ENCODE measurements at regions not wholly inside any gene's neighbourhood (a gene's known extent, or its start where the extent isn't known, plus 50 kb on each side); places are given as distances from the start of the nearest gene placed in this dataset.

- no peaks in the 10 kb centered on the region for H4K20me1 ChIP-seq (ENCODE audit: control insufficient read depth, insufficient read depth, low read length, poor library complexity, severe bottlenecking)
- no peak overlapping the region for H3K9ac ChIP-seq (ENCODE audit: low read length)
- ATAC-seq (ENCODE audit: low read depth), result no peak
- no peak overlapping the region for H3K4me2 ChIP-seq (replicated peaks; ENCODE audit: low read depth, low read length, poor library complexity, severe bottlenecking)
- H3K27me3 ChIP-seq (replicated peaks in 1 of 4; ENCODE audit: control extremely low read depth in 1 of 4, control insufficient read depth in 3 of 4, insufficient read depth in 4 of 4, low read length in 3 of 4), result no peaks in the 10 kb centered on the region
- H2AFZ ChIP-seq (ENCODE audit: insufficient read depth, low read depth, low read length, poor library complexity, severe bottlenecking), result no peak overlapping the region
- H3K4me3 ChIP-seq (ENCODE audit: control extremely low read depth in 1 of 5, extremely low read depth in 1 of 5, insufficient read depth in 1 of 5, low read depth in 2 of 5, low read length in 4 of 5), result no peak overlapping the region
- no peaks in the 10 kb centered on the region for H3K4me1 ChIP-seq (ENCODE audit: control insufficient read depth in 2 of 2, insufficient read depth in 2 of 2, low read length in 2 of 2)
- no peaks in the 10 kb centered on the region for H3K36me3 ChIP-seq (replicated peaks in 1 of 2; ENCODE audit: control extremely low read depth in 1 of 2, control insufficient read depth in 1 of 2, extremely low read depth in 1 of 2, insufficient read depth in 2 of 2, low read length in 1 of 2)
- H3K9me3 ChIP-seq (ENCODE audit: control extremely low read depth in 1 of 3, control insufficient read depth in 2 of 3, insufficient read depth in 1 of 3, low read length in 2 of 3), result no peaks in the 10 kb centered on the region
- H3K27me3 Mint-ChIP-seq, result no peaks in the 10 kb centered on the region
- H3K27ac Mint-ChIP-seq, result no peak overlapping the region
- TF ChIP-seq EZH2 (IDR thresholded peaks at IDR 0.05; ENCODE audit: borderline replicate concordance, insufficient read depth, low read depth, low read length, poor library complexity, severe bottlenecking), result no peak
- no peak for TF ChIP-seq CTCF (IDR thresholded peaks at IDR 0.05)
- DNase-seq, result no peak
- no peak overlapping the region for H3K4me3 Mint-ChIP-seq
- no peaks in the 10 kb centered on the region for H3K4me1 Mint-ChIP-seq
- no peaks in the 10 kb centered on the region for H3K79me2 ChIP-seq (ENCODE audit: control insufficient read depth, insufficient read depth, low read length)
- no peak overlapping the region for H3K27ac ChIP-seq (ENCODE audit: low read length in 2 of 2)
- no CpG with 5 or more reads among the region's 3 CpGs for WGBS (ENCODE audit: insufficient coverage)
- POLR2A ChIA-PET, result no interaction called here
- peaks cover 5% of the 10 kb centered on the region for H3K9me3 Mint-ChIP-seq (ENCODE audit: insufficient read depth)
- CTCF ChIA-PET, result no interaction called here
- intact Hi-C loops (cut with micrococcal nuclease), result no loop called here
These were observed 572.5 kb upstream of the ISX start for GRCh38 chr22:34493486-34493885.

GRCh38 chr22:34501366-34501965 is 564.5 kb upstream of the ISX start:
- no peak overlapping the region for H3K4me2 ChIP-seq (replicated peaks; ENCODE audit: low read depth, low read length, poor library complexity, severe bottlenecking)
- no CpG with 5 or more reads among the region's 1 CpG for WGBS (ENCODE audit: insufficient coverage)
- H3K9me3 ChIP-seq (ENCODE audit: control extremely low read depth in 1 of 3, control insufficient read depth in 2 of 3, insufficient read depth in 1 of 3, low read length in 2 of 3), result no peaks in the 10 kb centered on the region
- no peak overlapping the region for H3K4me3 ChIP-seq (ENCODE audit: control extremely low read depth in 1 of 5, extremely low read depth in 1 of 5, insufficient read depth in 1 of 5, low read depth in 2 of 5, low read length in 4 of 5)
- Mint-ChIP-seq H3K4me3 (no peak overlapping the region), H3K27me3 (no peaks in the 10 kb centered on the region), H3K27ac (no peak overlapping the region), H3K9me3 (ENCODE audit: insufficient read depth) (no peaks in the 10 kb centered on the region), H3K4me1 (no peaks in the 10 kb centered on the region)
- no peak for TF ChIP-seq EZH2 (IDR thresholded peaks at IDR 0.05; ENCODE audit: borderline replicate concordance, insufficient read depth, low read depth, low read length, poor library complexity, severe bottlenecking)
- no peak for TF ChIP-seq CTCF (IDR thresholded peaks at IDR 0.05)
- ChIA-PET POLR2A (no interaction called here), CTCF (interaction anchor here (0.6 kb wide), 1 partner anchor 87 kb away, joined by 3 read pairs; no protein-coding TSS in a partner anchor)
- H3K79me2 ChIP-seq (ENCODE audit: control insufficient read depth, insufficient read depth, low read length), result no peaks in the 10 kb centered on the region
- no peak overlapping the region for H3K27ac ChIP-seq (ENCODE audit: low read length in 2 of 2)
- ATAC-seq (ENCODE audit: low read depth), result no peak
- H3K4me1 ChIP-seq (ENCODE audit: control insufficient read depth in 2 of 2, insufficient read depth in 2 of 2, low read length in 2 of 2), result no peaks in the 10 kb centered on the region
- no peak overlapping the region for H2AFZ ChIP-seq (ENCODE audit: insufficient read depth, low read depth, low read length, poor library complexity, severe bottlenecking)
- H3K27me3 ChIP-seq (replicated peaks in 1 of 4; ENCODE audit: control extremely low read depth in 1 of 4, control insufficient read depth in 3 of 4, insufficient read depth in 4 of 4, low read length in 3 of 4), result no peaks in the 10 kb centered on the region
- intact Hi-C loops (cut with micrococcal nuclease), result no loop called here
- no peak overlapping the region for H3K9ac ChIP-seq (ENCODE audit: low read length)
- no peaks in the 10 kb centered on the region for H3K36me3 ChIP-seq (replicated peaks in 1 of 2; ENCODE audit: control extremely low read depth in 1 of 2, control insufficient read depth in 1 of 2, extremely low read depth in 1 of 2, insufficient read depth in 2 of 2, low read length in 1 of 2)
- no peak for DNase-seq
- no peaks in the 10 kb centered on the region for H4K20me1 ChIP-seq (ENCODE audit: control insufficient read depth, insufficient read depth, low read length, poor library complexity, severe bottlenecking)

Data from B cell (primary cell).